ENCODE measurements at regions not wholly inside any gene's neighbourhood (a gene's known extent, or its start where the extent isn't known, plus 50 kb on each side); places are given as distances from the start of the nearest gene placed in this dataset.

DNA sequence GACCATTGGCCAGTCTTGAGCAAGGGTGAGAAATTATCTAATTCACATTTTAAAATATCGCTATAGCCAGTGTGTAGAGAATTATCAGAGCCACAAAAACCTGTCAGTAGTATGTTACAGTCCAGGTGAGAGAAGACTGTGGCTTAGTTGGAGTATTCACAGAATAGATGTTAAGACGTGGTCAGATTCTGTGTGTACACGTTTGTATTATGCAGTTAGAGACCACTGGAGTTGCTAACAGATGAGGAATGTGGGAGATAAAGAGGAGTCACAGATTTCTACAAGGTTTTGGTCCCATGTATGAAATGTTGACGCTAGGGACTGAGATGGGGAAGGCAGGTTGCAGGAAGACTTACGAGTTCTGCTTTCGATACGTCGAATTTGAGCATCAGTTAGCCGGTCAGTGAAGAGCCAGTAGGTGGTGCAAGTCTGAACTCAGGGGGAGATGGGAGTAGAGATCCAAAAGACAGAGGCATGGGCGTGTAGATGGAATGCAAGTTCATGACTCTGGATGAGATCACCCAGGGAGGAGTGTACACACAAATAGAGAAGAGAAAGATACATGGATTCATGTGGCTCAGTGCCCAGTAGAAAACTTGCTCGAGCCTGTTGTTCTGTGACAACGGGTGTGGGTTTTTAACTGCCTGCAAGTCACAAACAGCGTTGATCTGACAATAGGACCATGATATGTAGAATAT lies 114.8 kb upstream of the FLRT2 start:
- Histone ChIP-seq H3K9me3 (no peaks in the 10 kb centered on the region), H3K4me1 (ENCODE audit: insufficient read depth) (peaks cover 3% of the 10 kb centered on the region), H3K27ac (no peak overlapping the region), H3K36me3 (no peaks in the 10 kb centered on the region), H3K27me3 (no peaks in the 10 kb centered on the region), H3K4me3 (peak overlapping the region; percentile 7)
- WGBS, 3 donors, result 37 to 44% (median 44%) methylated on average over 13 of the region's 13 CpGs
- intact Hi-C loops (cut with DNase I), result no loop called here
- peak; percentile 26 to 64 (median 42) for DNase-seq
- TF ChIP-seq EP300 (IDR thresholded peaks at IDR 0.05), result no peak
- no peak for TF ChIP-seq POLR2A (IDR thresholded peaks at IDR 0.05)
- TF ChIP-seq, protein P1, sequence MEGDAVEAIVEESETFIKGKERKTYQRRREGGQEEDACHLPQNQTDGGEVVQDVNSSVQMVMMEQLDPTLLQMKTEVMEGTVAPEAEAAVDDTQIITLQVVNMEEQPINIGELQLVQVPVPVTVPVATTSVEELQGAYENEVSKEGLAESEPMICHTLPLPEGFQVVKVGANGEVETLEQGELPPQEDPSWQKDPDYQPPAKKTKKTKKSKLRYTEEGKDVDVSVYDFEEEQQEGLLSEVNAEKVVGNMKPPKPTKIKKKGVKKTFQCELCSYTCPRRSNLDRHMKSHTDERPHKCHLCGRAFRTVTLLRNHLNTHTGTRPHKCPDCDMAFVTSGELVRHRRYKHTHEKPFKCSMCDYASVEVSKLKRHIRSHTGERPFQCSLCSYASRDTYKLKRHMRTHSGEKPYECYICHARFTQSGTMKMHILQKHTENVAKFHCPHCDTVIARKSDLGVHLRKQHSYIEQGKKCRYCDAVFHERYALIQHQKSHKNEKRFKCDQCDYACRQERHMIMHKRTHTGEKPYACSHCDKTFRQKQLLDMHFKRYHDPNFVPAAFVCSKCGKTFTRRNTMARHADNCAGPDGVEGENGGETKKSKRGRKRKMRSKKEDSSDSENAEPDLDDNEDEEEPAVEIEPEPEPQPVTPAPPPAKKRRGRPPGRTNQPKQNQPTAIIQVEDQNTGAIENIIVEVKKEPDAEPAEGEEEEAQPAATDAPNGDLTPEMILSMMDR (IDR thresholded peaks at IDR 0.05), result no peak

DNA sequence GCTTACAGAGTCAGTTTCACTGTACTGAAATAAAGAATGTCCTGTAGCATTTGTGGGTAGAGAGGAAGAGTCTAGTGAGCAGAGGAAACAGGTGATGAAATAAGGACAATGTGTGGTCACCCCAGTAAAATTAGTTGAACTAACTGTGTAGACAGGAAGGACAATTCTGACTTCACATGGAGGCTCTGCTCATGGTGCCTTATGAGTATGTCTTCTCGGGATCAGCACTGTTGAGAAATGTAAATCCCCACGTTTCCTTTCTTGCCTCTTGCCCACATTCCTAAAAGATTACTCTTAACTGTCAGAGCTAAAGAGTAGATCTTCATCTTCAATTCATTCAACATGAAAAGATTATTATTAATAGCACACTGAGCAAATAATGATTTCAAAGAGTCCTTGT lies 113.2 kb upstream of the FLRT2 start:
- TF ChIP-seq, protein P1 (IDR thresholded peaks at IDR 0.05), result no peak
- TF ChIP-seq POLR2A (IDR thresholded peaks at IDR 0.05), result no peak
- no peak for TF ChIP-seq EP300 (IDR thresholded peaks at IDR 0.05)
- Histone ChIP-seq H3K9me3 (no peaks in the 10 kb centered on the region), H3K4me1 (ENCODE audit: insufficient read depth) (peaks cover 3% of the 10 kb centered on the region), H3K36me3 (no peaks in the 10 kb centered on the region), H3K27ac (no peak overlapping the region), H3K27me3 (no peaks in the 10 kb centered on the region), H3K4me3 (no peak overlapping the region)
- intact Hi-C loops (cut with DNase I), result no loop called here
- DNase-seq, result no peak
- 53 to 71% (median 57%) methylated on average over 2 of the region's 2 CpGs for WGBS, 3 donors

- no peaks in the 10 kb centered on the region for H3K9me3 ChIP-seq
- TF ChIP-seq, protein P1 (IDR thresholded peaks at IDR 0.05), result no peak
- TF ChIP-seq POLR2A (IDR thresholded peaks at IDR 0.05) (no peak), EP300 (IDR thresholded peaks at IDR 0.05) (no peak)
- H3K4me1 ChIP-seq (ENCODE audit: insufficient read depth), result peaks cover 3% of the 10 kb centered on the region
- H3K27me3 ChIP-seq, result no peaks in the 10 kb centered on the region
- no peak for DNase-seq
- WGBS, 3 donors, result 77 to 86% (median 81%) methylated on average over 2 of the region's 2 CpGs
- no peak overlapping the region for H3K27ac ChIP-seq
- no peak overlapping the region for H3K4me3 ChIP-seq
- intact Hi-C loops (cut with DNase I), result no loop called here
- H3K36me3 ChIP-seq, result no peaks in the 10 kb centered on the region
Observed at GRCh38 chr14:85417396-85417795, 112.5 kb upstream of the FLRT2 start.

DNA sequence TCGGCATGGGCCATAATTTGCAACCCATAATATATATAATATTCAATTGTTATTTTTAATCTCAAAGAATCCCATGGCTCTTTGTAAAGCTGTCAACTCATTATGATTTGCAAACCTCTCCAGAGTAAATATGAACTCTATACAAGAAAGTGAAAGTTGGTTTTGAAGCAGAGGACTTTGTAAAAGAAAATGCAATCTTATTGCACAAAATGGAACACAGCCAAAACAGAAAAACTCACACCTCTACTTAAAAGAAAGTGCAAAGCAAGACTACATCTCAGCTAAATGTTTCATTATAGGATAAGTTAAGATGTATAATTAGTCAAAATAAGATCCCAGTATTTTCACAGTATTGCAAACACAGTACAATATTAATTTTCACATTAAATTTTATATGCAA lies 111.2 kb upstream of the FLRT2 start:
- H3K36me3 ChIP-seq, result no peaks in the 10 kb centered on the region
- 93 to 97% (median 94%) methylated on average over 1 of the region's 1 CpG for WGBS, 3 donors
- TF ChIP-seq EP300 (IDR thresholded peaks at IDR 0.05) (no peak), POLR2A (IDR thresholded peaks at IDR 0.05) (no peak)
- TF ChIP-seq, protein P1 (IDR thresholded peaks at IDR 0.05), result no peak
- intact Hi-C loops (cut with DNase I), result no loop called here
- no peak overlapping the region for H3K4me3 ChIP-seq
- no peak for DNase-seq
- H3K27ac ChIP-seq, result no peak overlapping the region
- no peaks in the 10 kb centered on the region for H3K9me3 ChIP-seq
- H3K4me1 ChIP-seq (ENCODE audit: insufficient read depth), result peaks cover 3% of the 10 kb centered on the region
- no peaks in the 10 kb centered on the region for H3K27me3 ChIP-seq

Data from ovary (tissue), 7 donors.